IMR-90 (cell line): ENCODE measurements at regions not wholly inside any gene's neighbourhood (a gene's known extent, or its start where the extent isn't known, plus 50 kb on each side); places are given as distances from the start of the nearest gene placed in this dataset.

Source experiments
- CTCF ChIP-seq: conservative IDR thresholded peaks from 2 replicates; pipeline ENCODE4 v1.5.1; 2012; ENCODE audit warnings: mild to moderate bottlenecking, low read depth, low read length, improper control_type of control experiment
- ELK1 ChIP-seq: fragments of 150-350 bp; IDR thresholded peaks from 2 replicates; pipeline ENCODE4 v1.6.1; 2016; ENCODE audit warnings: low read depth, mild to moderate bottlenecking, low read length, moderate library complexity, borderline replicate concordance
- MAFK ChIP-seq: IDR thresholded peaks from 2 replicates; pipeline ENCODE4 v1.6.1; 2012; ENCODE audit warnings: low read depth, low read length, improper control_type of control experiment
- POLR2A ChIP-seq: IDR thresholded peaks from 2 replicates; pipeline ENCODE4 v1.6.1; 2012; ENCODE audit warnings: mild to moderate bottlenecking, low read depth, low read length
- RAD21 ChIP-seq: IDR thresholded peaks from 2 replicates; pipeline ENCODE4 v1.6.1; 2012; ENCODE audit warnings: low read length, improper control_type of control experiment
- RFX5 ChIP-seq: IDR thresholded peaks from 2 replicates; pipeline ENCODE4 v1.8.0; 2012; ENCODE audit warnings: low read depth, mild to moderate bottlenecking, low read length, moderate library complexity

- no peak for TF ChIP-seq CTCF
- TF ChIP-seq MAFK = no peak
- no peak for TF ChIP-seq RAD21
- no peak for TF ChIP-seq ELK1
- TF ChIP-seq RFX5 = no peak
- no peak for TF ChIP-seq POLR2A
These were observed 204.9 kb upstream of the SALL3 start for GRCh38 chr18:78774741-78775141.
